Anterior cingulate cortex (tissue), 58 donors: ENCODE measurements at regions not wholly inside any gene's neighbourhood (a gene's known extent, or its start where the extent isn't known, plus 50 kb on each side); places are given as distances from the start of the nearest gene placed in this dataset.
"Not testable (repeated sequence)": the region's sequence is repeated elsewhere in the genome, so short reads cannot be mapped to it uniquely, and the experiment has no call there.

Experiments
- DNase-seq, 58 donors: peaks; one replicate each; lab custom pipeline; 2025; lab: John Stamatoyannopoulos, UW

- no peak for DNase-seq
Observed at GRCh38 chr5:17748941-17749340, 114.7 kb downstream of the TAF11L14 start.

GRCh38 chr5:17755406-17755805 lies 121.1 kb downstream of the TAF11L14 start:
- DNase-seq = not testable (repeated sequence)

GRCh38 chr5:17761326-17761725 lies 127.1 kb downstream of the TAF11L14 start:
- DNase-seq = no peak

- no peak for DNase-seq
Observed at GRCh38 chr5:17763301-17763700, 129.0 kb downstream of the TAF11L14 start.

- DNase-seq = no peak
Observed at GRCh38 chr5:17766031-17766430, 131.8 kb downstream of the TAF11L14 start.

GRCh38 chr5:17769277-17769676 lies 135.0 kb downstream of the TAF11L14 start:
- no peak for DNase-seq

GRCh38 chr5:17772232-17772631 lies 138.0 kb downstream of the TAF11L14 start:
- no peak for DNase-seq

- no peak for DNase-seq
Observed at GRCh38 chr5:17785774-17786173, 151.5 kb downstream of the TAF11L14 start.

- no peak for DNase-seq
Observed at GRCh38 chr5:17788351-17788750, 154.1 kb downstream of the TAF11L14 start.

GRCh38 chr5:17794201-17794600 lies 159.9 kb downstream of the TAF11L14 start:
- peak in 1 of 58 donors; percentile 23 for DNase-seq

GRCh38 chr5:17794815-17795214 lies 160.6 kb downstream of the TAF11L14 start:
- no peak for DNase-seq

- no peak for DNase-seq
Observed at GRCh38 chr5:17796142-17796541, 161.9 kb downstream of the TAF11L14 start.

GRCh38 chr5:17796757-17797396 lies 162.6 kb downstream of the TAF11L14 start:
- no peak for DNase-seq

GRCh38 chr5:17799521-17799920 lies 165.3 kb downstream of the TAF11L14 start:
- DNase-seq = no peak

GRCh38 chr5:17801595-17801994 lies 167.3 kb downstream of the TAF11L14 start:
- no peak for DNase-seq

- DNase-seq = no peak
Observed at GRCh38 chr5:17802256-17802655, 168.0 kb downstream of the TAF11L14 start.

GRCh38 chr5:17803971-17804370 lies 169.7 kb downstream of the TAF11L14 start:
- DNase-seq = no peak

- DNase-seq = no peak
Observed at GRCh38 chr5:17805227-17805825, 171.1 kb downstream of the TAF11L14 start.

GRCh38 chr5:17806818-17807468 lies 172.7 kb downstream of the TAF11L14 start:
- DNase-seq = peak in 2 of 58 donors; percentile 4 to 12

- peak in 5 of 58 donors; percentile 12 to 41 (median 37) for DNase-seq
Observed at GRCh38 chr5:17808566-17808965, 174.3 kb downstream of the TAF11L14 start.

- no peak for DNase-seq
Observed at GRCh38 chr5:17810734-17811133, 176.5 kb downstream of the TAF11L14 start.

GRCh38 chr5:17813214-17813613 lies 179.0 kb downstream of the TAF11L14 start:
- no peak for DNase-seq
